ENCODE measurements at regions not wholly inside any gene's neighbourhood (a gene's known extent, or its start where the extent isn't known, plus 50 kb on each side); places are given as distances from the start of the nearest gene placed in this dataset.
"Not testable (repeated sequence)": the region's sequence is repeated elsewhere in the genome, so short reads cannot be mapped to it uniquely, and the experiment has no call there.

DNA sequence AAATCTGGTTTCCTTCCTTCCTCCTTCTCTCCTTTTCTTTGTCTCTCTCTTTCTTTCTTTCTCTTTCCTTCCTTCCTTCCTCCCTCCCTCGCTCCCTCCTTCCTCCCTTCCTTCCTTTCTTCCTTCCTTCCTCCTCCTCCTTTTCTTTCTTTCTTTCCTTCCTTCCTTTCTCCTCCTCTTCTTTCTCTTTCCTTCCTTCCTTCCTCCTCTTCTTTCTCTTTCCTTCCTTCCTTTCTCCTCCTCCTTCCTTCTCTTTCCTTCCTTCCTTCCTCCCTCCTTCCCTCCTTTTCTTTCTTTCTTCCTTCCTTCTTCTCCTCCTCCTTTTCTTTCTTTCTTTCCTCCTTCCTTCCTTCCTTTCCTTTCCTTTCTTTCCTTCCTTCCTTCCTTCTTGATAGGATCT, 61.2 kb downstream of the VIP start:
- ATAC-seq = no peak
- intact Hi-C loops (cut with DNase I) = no loop called here

DNA sequence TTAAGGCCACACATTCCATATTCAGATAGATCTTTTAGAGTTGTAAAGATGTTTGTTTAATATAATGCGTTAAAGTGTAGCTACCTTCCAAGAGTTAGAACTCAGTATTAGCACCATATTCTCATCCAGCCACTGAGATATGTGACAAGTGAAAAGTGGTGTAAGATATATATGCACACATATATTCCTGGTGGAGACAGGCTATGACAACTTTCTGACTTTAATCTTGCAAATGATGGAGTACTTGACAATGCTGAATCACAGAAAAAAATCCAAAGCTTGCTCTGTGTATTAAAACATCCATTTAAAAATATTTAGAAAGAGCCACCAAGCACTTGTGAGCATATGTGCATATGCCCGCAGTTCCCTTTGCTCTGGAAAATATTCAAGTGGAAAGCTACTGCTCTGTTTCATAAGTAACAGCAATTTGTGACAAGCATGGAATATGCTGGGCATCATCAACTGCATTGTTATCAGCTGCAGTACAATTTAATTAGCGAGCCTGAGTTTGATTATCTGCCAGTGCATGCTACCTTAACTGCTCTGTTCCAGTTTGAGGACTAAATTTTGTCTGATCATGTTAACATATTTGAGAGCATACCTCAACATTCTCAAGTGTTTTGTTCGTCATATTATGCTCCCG, 64.8 kb downstream of the VIP start:
- ATAC-seq (no peak), DNase-seq (ENCODE audit: missing footprints) (no peak)
- intact Hi-C loops (cut with DNase I) = no loop called here

More for the DNA sequence above, 61.2 kb downstream of the VIP start:
- DNase-seq (ENCODE audit: missing footprints) = no peak

DNA sequence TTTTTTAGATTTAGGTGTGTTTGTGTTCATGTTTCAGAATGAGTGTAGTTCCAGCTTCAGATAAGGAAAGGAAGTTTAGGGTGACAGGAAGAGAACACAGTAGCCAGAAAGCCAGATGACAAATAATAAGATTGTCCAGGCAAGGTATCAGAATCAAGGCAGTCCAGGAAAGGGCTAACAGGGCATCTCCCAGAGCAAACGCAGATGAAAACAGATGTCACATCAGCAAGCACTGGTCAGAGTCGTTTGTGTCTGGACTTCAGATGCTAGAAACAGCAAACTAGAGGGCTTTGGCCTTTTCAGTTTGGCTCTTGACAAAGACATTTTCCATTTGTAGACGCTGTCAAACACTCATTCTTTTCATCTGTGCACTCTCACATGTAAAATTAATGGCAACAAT, 65.5 kb downstream of the VIP start:
- DNase-seq (ENCODE audit: missing footprints) (no peak), ATAC-seq (no peak)
- intact Hi-C loops (cut with DNase I) = no loop called here

DNA sequence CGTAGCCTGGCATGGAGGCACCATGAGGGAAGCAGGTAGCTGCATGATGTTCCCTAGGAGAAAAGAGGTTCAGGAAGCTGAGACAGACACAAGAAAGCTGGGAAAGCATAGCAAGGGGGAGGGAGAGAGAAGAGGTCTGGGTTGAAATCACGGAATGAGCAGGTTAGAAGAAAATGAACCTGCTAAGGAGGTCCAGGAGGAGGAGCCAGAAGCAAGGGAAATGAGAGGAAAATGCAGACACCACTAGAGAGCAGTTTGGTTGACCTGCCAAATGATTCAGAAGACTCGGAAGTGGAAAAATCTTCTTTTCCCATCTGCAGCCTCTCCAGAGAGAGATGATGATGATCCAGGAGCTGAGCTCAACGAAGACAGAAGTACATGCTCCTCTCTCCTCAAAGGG, 70.9 kb downstream of the VIP start:
- intact Hi-C loops (cut with DNase I) = no loop called here
- no peak for ATAC-seq
- no peak for DNase-seq (ENCODE audit: missing footprints)

DNA sequence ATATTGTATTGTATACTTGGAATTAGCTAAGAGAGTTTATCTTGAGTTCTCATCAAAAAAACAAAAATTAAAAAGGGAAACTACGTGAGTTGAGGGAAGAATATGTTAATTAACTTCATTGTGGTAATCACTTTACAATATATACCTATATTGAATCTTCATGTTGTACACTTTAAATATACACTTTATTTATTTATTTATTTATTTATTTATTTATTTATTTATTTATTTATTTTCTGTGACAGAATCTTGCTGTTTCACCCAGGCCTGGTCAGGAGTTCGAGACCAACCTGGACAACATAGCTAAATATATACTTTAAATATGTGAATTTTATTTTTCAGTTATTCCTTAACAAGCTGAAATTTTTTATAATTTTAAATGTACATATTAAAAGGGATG, 74.1 kb downstream of the VIP start:
- intact Hi-C loops (cut with DNase I) = no loop called here
- DNase-seq (ENCODE audit: missing footprints) (no peak), ATAC-seq (no peak)

DNA sequence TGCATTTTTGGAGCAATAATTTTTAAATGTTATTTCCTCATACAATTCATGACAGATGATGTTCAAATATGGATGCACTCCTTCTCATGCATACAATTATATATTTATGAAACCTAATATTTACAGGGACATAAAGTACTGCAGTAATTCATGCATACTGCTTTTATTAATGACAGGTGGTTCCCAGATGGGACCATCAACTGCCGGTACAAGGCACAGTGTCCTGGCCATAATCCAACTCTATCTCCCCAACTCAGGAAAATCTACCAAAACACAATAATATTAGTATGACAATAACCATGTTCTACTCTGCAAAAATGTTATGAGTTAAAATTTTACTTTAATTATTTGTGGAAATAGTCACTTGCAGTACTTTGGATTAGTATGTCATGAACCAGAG, 77.8 kb downstream of the VIP start:
- intact Hi-C loops (cut with DNase I) = no loop called here
- DNase-seq (ENCODE audit: missing footprints) (no peak), ATAC-seq (no peak)

DNA sequence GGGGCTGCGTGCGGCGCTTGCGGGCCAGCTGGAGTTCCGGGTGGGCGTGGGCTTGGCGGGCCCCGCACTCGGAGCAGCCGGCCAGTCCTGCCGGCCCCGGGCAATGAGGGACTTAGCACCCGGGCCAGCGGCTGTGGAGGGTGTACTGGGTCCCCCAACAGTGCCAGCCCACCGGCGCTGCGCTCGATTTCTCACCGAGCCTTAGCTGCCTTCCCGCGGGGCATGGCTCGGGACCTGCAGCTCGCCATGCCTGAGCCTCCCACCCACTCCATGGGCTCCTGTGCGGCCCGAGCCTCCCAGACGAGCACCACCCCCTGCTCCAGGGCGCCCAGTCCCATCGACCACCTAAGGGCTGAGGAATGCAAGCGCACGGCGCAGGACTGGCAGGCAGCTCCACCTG, 83.8 kb downstream of the VIP start:
- DNase-seq (ENCODE audit: missing footprints); ATAC-seq; intact Hi-C loops (cut with DNase I): not testable (repeated sequence)

DNA sequence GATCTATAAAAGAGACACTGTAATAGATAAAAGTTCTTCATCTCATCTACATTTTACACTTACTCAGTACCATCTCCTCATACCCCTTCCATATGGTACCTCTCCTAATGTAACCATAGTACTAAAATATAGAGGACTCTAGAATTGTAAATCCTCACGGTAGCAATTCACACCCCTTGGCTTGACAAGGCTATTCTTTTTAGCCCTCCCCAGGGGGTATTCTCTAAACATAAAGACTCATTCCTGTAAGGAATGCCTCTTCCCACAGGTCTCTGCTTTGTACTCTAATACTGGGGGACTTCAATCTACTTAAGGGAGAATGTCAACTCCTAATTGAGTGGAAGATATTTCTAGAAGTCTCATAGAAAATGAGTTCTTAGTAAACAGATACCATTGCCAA, 85.9 kb downstream of the VIP start:
- intact Hi-C loops (cut with DNase I) = no loop called here
- no peak for ATAC-seq
- DNase-seq (ENCODE audit: missing footprints) = no peak

DNA sequence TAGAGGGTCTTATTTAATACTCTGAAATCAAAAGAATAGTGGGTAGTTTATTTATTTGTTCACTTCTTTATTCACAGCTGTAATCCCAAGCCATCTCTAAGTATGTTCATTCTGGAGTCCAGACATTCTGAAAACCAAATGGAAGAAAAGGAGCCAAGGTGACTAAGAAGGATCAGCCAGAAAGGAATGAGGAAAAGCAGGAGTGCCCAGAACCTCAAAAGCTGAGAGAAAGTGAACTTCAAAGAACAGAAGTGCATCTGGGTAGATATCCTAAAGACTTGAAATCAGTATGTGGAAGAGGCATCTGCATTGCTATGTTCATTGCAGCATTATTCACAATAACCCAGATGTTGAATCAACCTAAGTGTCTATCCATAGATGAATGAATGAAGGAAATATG, 94.8 kb downstream of the VIP start:
- ATAC-seq = no peak
- DNase-seq (ENCODE audit: missing footprints) = no peak
- intact Hi-C loops (cut with DNase I) = no loop called here

DNA sequence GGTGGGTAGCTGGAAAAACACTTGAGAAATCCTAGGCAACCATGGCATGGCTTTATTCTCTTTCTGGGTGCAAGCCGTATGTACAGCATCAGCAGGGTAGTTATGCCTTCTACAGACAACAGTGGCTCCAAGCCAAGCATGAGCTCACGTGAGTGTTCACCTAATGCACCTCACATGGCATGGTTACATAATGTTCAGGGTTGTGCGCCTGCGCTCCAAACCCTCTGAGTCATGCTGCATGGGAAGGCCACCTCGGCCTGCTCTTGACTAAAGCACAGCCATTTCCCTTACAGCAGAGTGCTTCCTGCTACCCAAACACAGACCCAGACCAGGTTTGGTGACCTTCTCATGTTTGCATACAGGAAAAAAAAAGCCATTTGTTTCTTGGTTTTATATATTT, 96.2 kb downstream of the VIP start:
- no peak for ATAC-seq
- intact Hi-C loops (cut with DNase I) = no loop called here

DNA sequence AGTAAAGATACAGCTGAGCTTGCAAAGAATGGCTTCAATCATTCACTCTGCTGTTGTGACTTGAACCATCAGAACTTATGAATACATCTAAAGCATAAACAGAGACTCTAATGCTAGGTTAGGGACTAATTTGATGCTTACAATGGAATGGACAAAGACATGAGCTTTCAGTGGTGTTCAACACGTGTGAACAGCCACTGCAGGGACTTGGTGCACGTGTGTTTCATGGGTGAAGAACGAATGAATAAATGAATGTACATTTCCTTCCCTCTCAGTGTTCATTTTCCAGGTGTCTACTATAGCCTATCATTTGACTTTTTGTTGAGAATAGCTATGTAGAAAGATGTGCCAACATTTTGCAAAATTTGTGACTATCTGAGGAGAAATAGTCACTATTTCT, 98.3 kb downstream of the VIP start:
- intact Hi-C loops (cut with DNase I) = no loop called here
- ATAC-seq = no peak

More for the DNA sequence above, 96.2 kb downstream of the VIP start:
- no peak for DNase-seq (ENCODE audit: missing footprints)

DNA sequence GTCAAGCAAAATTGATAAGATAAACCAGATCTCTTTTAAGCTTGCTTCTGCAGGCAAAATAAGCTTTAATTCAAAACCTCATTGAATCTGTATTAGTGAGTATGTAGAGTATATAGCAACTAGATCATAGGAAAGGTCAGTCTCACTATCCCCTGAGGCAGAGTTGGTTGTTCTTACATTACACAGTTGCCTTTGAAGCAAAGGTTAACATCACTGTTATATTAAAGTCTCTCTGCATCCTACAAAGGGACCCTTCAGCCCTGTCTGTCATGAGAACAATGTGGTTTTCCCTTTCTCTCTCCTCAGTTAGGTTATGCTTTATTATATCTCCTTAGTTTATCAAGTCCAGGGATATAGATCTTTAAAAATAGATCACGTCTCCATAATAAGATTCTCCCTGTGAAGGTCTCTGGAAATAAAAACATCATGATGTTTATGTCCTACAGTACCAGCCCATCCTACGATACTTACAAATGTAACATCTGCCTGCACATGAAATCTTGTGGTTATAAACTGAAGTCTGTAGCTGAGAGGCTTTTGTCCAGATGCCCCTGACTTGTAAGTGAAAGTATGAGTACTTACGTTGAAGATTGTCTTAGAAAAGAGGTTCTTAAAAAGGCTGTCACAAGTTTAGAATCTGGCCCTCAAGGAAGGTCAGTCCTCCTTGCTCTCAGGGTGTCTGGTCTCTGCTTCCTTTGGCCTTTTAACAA, 103.6 kb downstream of the VIP start:
- ATAC-seq (no peak), DNase-seq (ENCODE audit: missing footprints) (no peak)
- intact Hi-C loops (cut with DNase I) = no loop called here

More for the DNA sequence above, 98.3 kb downstream of the VIP start:
- no peak for DNase-seq (ENCODE audit: missing footprints)

DNA sequence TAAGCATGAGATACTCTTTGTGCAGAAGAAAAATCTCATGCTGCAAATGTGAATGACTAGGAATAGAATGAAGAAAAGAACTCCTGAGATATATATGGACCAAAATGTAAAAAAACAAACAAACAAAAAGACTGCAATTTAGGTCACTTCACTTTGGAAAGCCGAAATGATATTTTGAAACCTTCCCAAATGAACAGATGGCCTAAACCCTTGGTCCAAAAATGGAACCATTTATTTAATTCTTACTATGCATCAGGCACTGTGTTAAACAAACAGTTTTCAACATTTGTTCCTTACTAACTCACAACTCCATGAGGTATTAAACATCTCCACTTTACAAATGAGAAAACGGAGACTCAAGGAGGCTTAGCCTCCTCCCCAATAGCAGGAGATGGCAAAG, 107.5 kb downstream of the VIP start:
- intact Hi-C loops (cut with DNase I) = no loop called here
- DNase-seq (ENCODE audit: missing footprints) (no peak), ATAC-seq (no peak)

DNA sequence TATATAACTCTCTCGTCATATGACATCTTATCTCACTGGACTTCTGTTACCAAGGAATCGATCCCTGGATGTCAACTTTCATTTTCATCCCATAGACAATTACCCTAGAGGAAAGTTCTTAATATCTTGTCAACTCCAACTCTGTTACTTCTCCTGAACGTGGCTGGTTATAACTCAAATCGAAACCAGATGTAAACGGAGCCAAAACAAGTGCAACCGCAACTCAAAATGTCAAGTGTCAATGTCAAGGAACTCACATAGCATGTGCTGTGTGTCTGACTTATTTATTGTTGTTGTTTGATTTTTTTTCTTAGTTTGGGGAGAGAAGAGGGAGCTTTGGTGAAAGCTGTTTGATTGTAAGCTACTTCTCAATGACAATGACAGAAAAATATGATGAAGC, 108.6 kb downstream of the VIP start:
- DNase-seq (ENCODE audit: missing footprints) (no peak), ATAC-seq (no peak)
- intact Hi-C loops (cut with DNase I) = no loop called here

DNA sequence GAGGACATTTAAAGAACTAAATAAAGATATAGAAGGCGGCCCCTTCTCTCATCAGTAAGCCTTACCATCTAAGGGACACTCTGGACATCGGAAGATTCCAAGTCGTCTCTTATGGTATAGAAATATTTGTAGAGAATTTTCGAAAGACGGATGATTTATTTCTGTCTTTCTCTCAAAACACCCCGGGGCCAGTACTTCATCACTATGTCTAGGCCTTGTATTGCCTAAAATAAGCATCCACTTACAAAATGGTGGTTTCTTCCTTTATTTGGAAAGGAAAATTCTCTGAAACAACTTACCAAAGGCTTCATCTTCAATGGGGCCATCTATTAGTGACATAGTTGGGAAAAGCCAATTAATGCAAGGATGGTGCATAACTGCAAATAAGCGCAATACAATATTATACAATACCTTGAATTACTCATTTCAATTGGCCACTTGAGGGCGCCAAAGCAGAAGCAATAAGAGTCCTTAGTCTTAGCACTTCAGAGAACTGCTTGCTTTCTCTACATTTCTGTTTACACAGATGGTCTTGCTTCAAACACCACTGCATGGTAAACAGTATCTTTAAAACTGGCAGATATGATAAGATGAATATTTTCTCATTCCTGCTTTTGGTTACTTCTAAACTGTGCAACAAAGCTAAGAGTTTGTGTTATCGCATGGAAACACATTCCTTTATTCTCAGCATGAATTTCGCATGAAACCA, 113.2 kb downstream of the VIP start:
- ATAC-seq (peak; percentile 76), DNase-seq (ENCODE audit: missing footprints) (no peak)
- intact Hi-C loops (cut with DNase I) = loop anchor here (1.0 to 2.0 kb wide), 2 partner anchors 85 to 161 kb away; no protein-coding TSS in a partner anchor

DNA sequence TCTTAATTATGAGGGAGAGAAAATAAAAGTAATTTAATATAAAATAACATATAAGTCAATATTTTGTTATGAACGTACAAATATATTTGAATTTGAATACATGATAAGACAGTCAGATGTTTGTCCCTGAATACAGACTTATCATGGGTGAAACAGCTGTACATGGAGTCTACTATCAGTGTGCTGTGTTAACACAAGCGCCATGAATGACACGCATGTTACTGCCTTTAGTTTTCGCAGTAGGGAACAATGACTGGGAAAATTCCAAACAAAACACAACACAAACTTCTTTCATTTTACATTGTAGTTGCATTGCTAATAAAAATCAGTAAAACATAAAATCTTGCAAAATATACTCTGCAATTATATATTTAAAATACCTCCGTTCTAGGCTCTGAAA, 108.6 kb downstream of the FBXO5 start:
- DNase-seq (ENCODE audit: missing footprints) (no peak), ATAC-seq (no peak)
- intact Hi-C loops (cut with DNase I) = no loop called here

DNA sequence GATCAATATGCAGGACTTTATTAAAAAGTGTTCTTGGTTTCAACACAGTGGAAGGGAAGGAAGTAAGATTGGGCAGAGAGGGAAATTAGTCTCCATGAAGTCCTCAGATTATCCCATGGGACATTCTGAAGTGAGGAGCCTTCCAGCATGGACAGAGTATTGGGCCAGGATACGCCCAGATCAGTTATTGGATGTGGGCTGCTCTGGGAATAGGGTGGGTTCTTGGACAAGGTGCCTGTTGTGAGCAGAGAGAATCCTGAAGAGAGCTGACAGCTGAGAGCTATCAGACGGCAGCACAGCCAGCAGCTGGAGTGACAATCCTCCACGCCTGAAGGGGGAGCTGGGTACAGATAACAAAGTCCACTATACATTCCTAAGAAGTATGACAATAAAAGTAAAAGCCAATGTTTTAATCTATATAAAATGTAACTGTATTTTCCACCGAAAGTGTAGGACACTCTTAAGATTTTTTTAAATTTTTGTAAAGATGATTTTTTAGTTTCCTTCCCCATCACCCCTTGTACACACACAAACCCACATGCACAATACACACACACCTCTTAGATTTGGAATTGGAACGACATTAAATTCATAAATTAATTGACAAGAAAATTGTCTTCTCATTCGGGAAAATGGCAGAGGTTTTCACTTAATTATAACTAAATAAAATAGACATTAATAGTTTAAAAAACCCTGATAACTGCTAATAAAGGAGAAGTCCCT, 107.8 kb downstream of the FBXO5 start:
- DNase-seq (ENCODE audit: missing footprints) (no peak), ATAC-seq (no peak)
- intact Hi-C loops (cut with DNase I) = no loop called here

DNA sequence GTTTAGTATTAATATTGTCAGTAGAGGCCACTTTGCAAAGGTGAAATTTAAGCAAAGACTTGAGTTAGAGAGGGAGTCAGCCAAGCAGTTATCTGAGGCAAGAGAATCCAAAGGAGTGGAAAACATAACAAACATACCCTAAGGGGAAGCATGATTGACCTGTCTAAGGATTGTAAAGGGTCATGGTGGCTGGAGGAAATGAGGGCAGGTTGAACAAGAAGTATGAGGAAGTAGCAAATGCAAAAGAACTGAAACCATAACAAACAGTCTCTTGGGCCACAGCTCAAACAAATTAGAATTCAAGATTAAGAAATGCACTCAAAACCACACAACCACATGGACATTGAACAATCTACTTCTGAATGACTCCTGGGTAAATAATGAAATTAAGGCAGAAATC, 103.2 kb downstream of the FBXO5 start:
- DNase-seq (ENCODE audit: missing footprints) (no peak), ATAC-seq (no peak)
- intact Hi-C loops (cut with DNase I) = no loop called here

DNA sequence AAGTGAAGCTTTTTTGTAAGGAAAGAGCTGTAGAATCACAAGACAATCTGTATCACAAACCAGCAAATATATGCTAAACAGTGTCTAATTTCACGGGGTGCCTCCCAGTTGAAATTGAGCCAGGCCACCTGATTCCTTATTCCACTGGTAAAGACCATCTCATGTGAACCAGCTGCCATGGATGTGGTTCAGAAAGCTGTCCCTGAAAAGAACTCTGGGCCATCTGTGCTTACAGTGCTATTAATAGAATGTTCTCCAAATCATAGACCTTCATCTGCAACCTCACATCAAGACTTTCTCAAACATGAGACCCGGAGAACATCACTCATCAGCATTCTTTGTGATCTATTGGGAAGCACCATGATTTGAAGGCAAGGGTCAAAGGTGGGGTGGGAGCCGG, 89.7 kb downstream of the FBXO5 start:
- intact Hi-C loops (cut with DNase I) = no loop called here
- DNase-seq (ENCODE audit: missing footprints) = no peak
- ATAC-seq = no peak

DNA sequence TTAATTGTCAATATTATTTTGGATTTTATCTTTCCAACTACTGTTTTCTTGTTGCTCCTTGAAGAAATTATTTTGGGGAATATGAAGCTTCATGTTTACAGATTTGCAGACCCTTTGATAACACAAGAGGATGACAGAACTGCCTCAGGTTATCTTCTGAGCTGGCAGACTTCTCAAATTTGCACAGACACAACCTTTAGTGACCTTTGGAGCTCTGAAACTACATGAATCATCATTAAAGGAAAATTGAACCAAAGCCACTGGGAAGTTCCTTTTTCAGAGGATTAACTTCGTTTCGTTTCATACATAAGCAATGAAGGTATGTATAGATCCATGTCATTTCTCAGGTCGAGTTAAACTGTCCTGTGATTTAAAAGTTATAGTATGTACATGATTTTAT, 85.9 kb downstream of the FBXO5 start:
- no peak for DNase-seq (ENCODE audit: missing footprints)
- no peak for ATAC-seq
- intact Hi-C loops (cut with DNase I) = no loop called here
